Trophoblast cell (in vitro differentiated cells and primary cell): ENCODE measurements at regions not wholly inside any gene's neighbourhood (a gene's known extent, or its start where the extent isn't known, plus 50 kb on each side); places are given as distances from the start of the nearest gene placed in this dataset.

Experiments used
- DNase-seq, 2 donors: peaks; one replicate each; pipeline ENCODE4 v3.0.0-alpha.2; 2016
- H2AFZ ChIP-seq: 2 replicates; pipeline ENCODE4 v1.6.1; 2013; ENCODE audit warnings: low read length, moderate library complexity, mild to moderate bottlenecking; ENCODE audit not compliant: insufficient read depth, poor library complexity
- H2AK5ac ChIP-seq: 2 replicates; pipeline ENCODE4 v1.6.1; 2013; ENCODE audit warnings: mild to moderate bottlenecking, low read length
- H2BK120ac ChIP-seq: 2 replicates; pipeline ENCODE4 v1.6.1; 2013; ENCODE audit warnings: low read length, mild to moderate bottlenecking, moderate library complexity; ENCODE audit not compliant: insufficient read depth, poor library complexity
- H2BK12ac ChIP-seq: 2 replicates; pipeline ENCODE4 v1.6.1; 2013; ENCODE audit warnings: mild to moderate bottlenecking, low read length, moderate library complexity
- H2BK5ac ChIP-seq: 2 replicates; pipeline ENCODE4 v1.6.1; 2013; ENCODE audit warnings: low read length, low read depth, moderate library complexity, mild to moderate bottlenecking; ENCODE audit not compliant: poor library complexity
- H3K14ac ChIP-seq: 2 replicates; pipeline ENCODE4 v1.6.1; 2013; ENCODE audit warnings: mild to moderate bottlenecking, low read length
- H3K18ac ChIP-seq: 2 replicates; pipeline ENCODE4 v1.6.1; 2013; ENCODE audit warnings: mild to moderate bottlenecking, low read length
- H3K23ac ChIP-seq: 2 replicates; pipeline ENCODE4 v1.6.1; 2013; ENCODE audit warnings: low read length
- H3K27ac ChIP-seq: 2 replicates; pipeline ENCODE4 v1.5.1; 2013; ENCODE audit warnings: low read depth, mild to moderate bottlenecking, inconsistent platforms, low read length, moderate library complexity
- H3K27me3 ChIP-seq: 2 replicates; pipeline ENCODE4 v1.6.1; 2013; ENCODE audit warnings: inconsistent platforms, mild to moderate bottlenecking, low read length, moderate library complexity; ENCODE audit not compliant: insufficient read depth
- H3K36me3 ChIP-seq, 2 experiments: 1 replicate in 1 of 2; 2 replicates in 1 of 2; pipeline ENCODE4 v1.6.1; 2013; ENCODE audit warnings: low read length in 2 of 2, mild to moderate bottlenecking in 2 of 2, moderate library complexity in 1 of 2; ENCODE audit not compliant: insufficient read depth in 2 of 2, control insufficient read depth in 1 of 2
- H3K4ac ChIP-seq: 2 replicates; pipeline ENCODE4 v1.6.1; 2013; ENCODE audit warnings: low read depth, mild to moderate bottlenecking, low read length, moderate library complexity
- H3K4me1 ChIP-seq, 2 experiments: 1 replicate in 1 of 2; 2 replicates in 1 of 2; pipeline ENCODE4 v1.6.1; 2013; ENCODE audit warnings: low read length in 2 of 2, mild to moderate bottlenecking in 2 of 2, moderate library complexity in 1 of 2; ENCODE audit not compliant: insufficient read depth in 2 of 2, control insufficient read depth in 1 of 2
- H3K4me2 ChIP-seq: 2 replicates; pipeline ENCODE4 v1.6.1; 2013; ENCODE audit warnings: inconsistent platforms, mild to moderate bottlenecking, low read length, moderate library complexity
- H3K4me3 ChIP-seq: 2 replicates; pipeline ENCODE4 v1.5.1; 2013; ENCODE audit warnings: mild to moderate bottlenecking, low read depth, low read length, inconsistent platforms
- H3K79me1 ChIP-seq: one replicate; pipeline ENCODE4 v1.6.1; 2013; ENCODE audit warnings: low read length
- H3K79me2 ChIP-seq: 2 replicates; pipeline ENCODE4 v1.6.1; 2013; ENCODE audit warnings: low read length, mild to moderate bottlenecking; ENCODE audit not compliant: control insufficient read depth, insufficient read depth, poor library complexity
- H3K9ac ChIP-seq: 2 replicates; pipeline ENCODE4 v1.6.1; 2013; ENCODE audit warnings: mild to moderate bottlenecking, low read length
- H3K9me3 ChIP-seq: 2 replicates; pipeline ENCODE4 v1.6.1; 2013; ENCODE audit warnings: low read depth, mild to moderate bottlenecking, control low read depth, inconsistent platforms, low read length; ENCODE audit not compliant: insufficient read depth
- H4K12ac ChIP-seq: 2 replicates; pipeline ENCODE4 v1.6.1; 2013; ENCODE audit warnings: low read depth, mild to moderate bottlenecking, low read length, moderate library complexity
- H4K8ac ChIP-seq: 2 replicates; pipeline ENCODE4 v1.6.1; 2013; ENCODE audit warnings: low read depth, mild to moderate bottlenecking, low read length, moderate library complexity
- H4K91ac ChIP-seq: one replicate; pipeline ENCODE4 v1.6.1; 2013; ENCODE audit warnings: low read depth, mild to moderate bottlenecking, low read length, moderate library complexity
- WGBS: extraction: QIAGEN DNeasy Blood & Tissue Kit; methylation state at CpG from one replicate; pipeline ENCODE4 v1.1.7; 2013; ENCODE audit warnings: missing lambda C conversion rate; ENCODE audit not compliant: insufficient read length, insufficient coverage; ENCODE audit errors: extremely low coverage; 5-methylcytosine and 5-hydroxymethylcytosine counted together

DNA sequence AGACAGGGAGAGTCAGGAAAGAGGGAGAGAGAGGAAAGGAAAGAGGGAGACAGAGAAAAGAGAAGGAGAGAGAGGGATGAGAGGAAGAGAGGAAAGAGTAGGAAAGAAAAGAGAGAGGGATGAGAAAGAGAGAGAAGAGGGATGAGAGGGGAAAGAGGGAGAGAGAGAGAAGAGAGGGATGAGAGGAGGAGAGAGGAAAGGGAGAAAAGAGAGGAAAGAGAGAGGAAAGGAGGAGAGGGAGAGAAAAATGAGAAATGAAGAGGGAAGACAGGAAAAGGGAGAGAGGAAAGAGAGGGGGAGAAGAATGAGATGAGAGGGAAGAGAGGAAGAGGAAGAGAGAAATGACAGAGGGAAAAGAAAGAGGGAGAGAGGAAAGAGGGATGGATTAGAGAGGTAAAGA is 207.0 kb upstream of the SKOR2 start:
- Histone ChIP-seq H3K27me3 (no peaks in the 10 kb centered on the region), H3K9me3 (peaks cover 1% of the 10 kb centered on the region), H3K18ac (no peak overlapping the region), H2AFZ (no peak overlapping the region), H2AK5ac (no peak overlapping the region), H4K12ac (no peak overlapping the region), H4K91ac (no peak overlapping the region), H3K4me1 (no peaks in the 10 kb centered on the region), H3K79me1 (no peaks in the 10 kb centered on the region), H2BK12ac (no peak overlapping the region), H3K36me3 (no peaks in the 10 kb centered on the region), H3K23ac (no peak overlapping the region), H3K14ac (no peak overlapping the region), H4K8ac (no peak overlapping the region), H2BK5ac (no peak overlapping the region), H3K79me2 (no peaks in the 10 kb centered on the region), H3K4me2 (no peak overlapping the region), H3K9ac (no peak overlapping the region), H3K4me3 (no peak overlapping the region), H2BK120ac (no peak overlapping the region), H3K4ac (no peak overlapping the region), H3K27ac (no peak overlapping the region)
- no peak for DNase-seq

- no peaks in the 10 kb centered on the region for H3K4me1 ChIP-seq
- no peak for DNase-seq
- H3K4ac ChIP-seq = no peak overlapping the region
- no peaks in the 10 kb centered on the region for H3K27me3 ChIP-seq
- H2BK5ac ChIP-seq = no peak overlapping the region
- no CpG with 5 or more reads among the region's 1 CpG for WGBS
- no peak overlapping the region for H2AK5ac ChIP-seq
- peaks cover 1% of the 10 kb centered on the region for H3K9me3 ChIP-seq
- H4K91ac ChIP-seq = no peak overlapping the region
- no peaks in the 10 kb centered on the region for H3K36me3 ChIP-seq
- H3K4me3 ChIP-seq = no peak overlapping the region
- no peak overlapping the region for H4K12ac ChIP-seq
- H3K27ac ChIP-seq = no peak overlapping the region
- no peak overlapping the region for H3K14ac ChIP-seq
- no peak overlapping the region for H3K23ac ChIP-seq
- H2AFZ ChIP-seq = no peak overlapping the region
- no peaks in the 10 kb centered on the region for H3K79me2 ChIP-seq
- no peak overlapping the region for H3K9ac ChIP-seq
- no peaks in the 10 kb centered on the region for H3K79me1 ChIP-seq
- H2BK120ac ChIP-seq = no peak overlapping the region
- no peak overlapping the region for H3K18ac ChIP-seq
- H4K8ac ChIP-seq = no peak overlapping the region
- no peak overlapping the region for H3K4me2 ChIP-seq
- H2BK12ac ChIP-seq = no peak overlapping the region
Measured at GRCh38 chr18:47457614-47458013, 206.2 kb upstream of the SKOR2 start.

GRCh38 chr18:47453038-47453437 is 201.6 kb upstream of the SKOR2 start:
- no peak overlapping the region for H3K27ac ChIP-seq
- no peak overlapping the region for H2AK5ac ChIP-seq
- no peak overlapping the region for H2BK12ac ChIP-seq
- H4K8ac ChIP-seq = no peak overlapping the region
- no peak overlapping the region for H2BK5ac ChIP-seq
- H3K36me3 ChIP-seq = no peaks in the 10 kb centered on the region
- no peak overlapping the region for H3K14ac ChIP-seq
- DNase-seq = no peak
- H4K12ac ChIP-seq = no peak overlapping the region
- no peaks in the 10 kb centered on the region for H3K79me2 ChIP-seq
- no peaks in the 10 kb centered on the region for H3K27me3 ChIP-seq
- no peak overlapping the region for H3K9ac ChIP-seq
- H4K91ac ChIP-seq = no peak overlapping the region
- H2AFZ ChIP-seq = no peak overlapping the region
- H3K79me1 ChIP-seq = no peaks in the 10 kb centered on the region
- H3K18ac ChIP-seq = no peak overlapping the region
- H3K4ac ChIP-seq = no peak overlapping the region
- no peak overlapping the region for H3K23ac ChIP-seq
- H3K4me1 ChIP-seq = no peaks in the 10 kb centered on the region
- H3K9me3 ChIP-seq = no peaks in the 10 kb centered on the region
- no peak overlapping the region for H3K4me3 ChIP-seq
- WGBS = no CpG with 5 or more reads among the region's 4 CpGs
- H3K4me2 ChIP-seq = no peak overlapping the region
- no peak overlapping the region for H2BK120ac ChIP-seq

DNA sequence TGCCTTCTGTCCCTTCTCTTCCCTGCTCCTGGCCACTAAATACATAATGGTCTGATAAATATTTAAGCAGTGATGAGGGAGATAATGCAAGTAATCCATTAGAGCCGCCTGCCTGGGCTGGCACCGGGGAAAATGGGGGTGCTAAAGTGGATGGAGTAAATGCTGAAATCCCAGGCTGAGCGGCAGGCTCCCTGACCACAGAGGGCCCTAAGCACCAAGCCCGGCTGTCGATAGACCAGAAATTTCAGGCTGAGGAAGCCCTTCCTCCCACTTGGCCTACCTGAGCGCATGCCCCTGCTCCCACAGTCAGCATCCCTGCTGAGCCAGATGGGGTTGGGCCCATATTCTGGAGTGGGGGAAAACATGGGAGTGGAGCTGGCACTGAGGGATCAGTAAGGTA is 197.5 kb upstream of the SKOR2 start:
- no peaks in the 10 kb centered on the region for H3K79me2 ChIP-seq
- DNase-seq = no peak
- H3K9ac ChIP-seq = no peak overlapping the region
- H3K4ac ChIP-seq = no peak overlapping the region
- no peaks in the 10 kb centered on the region for H3K27me3 ChIP-seq
- no peaks in the 10 kb centered on the region for H3K4me1 ChIP-seq
- H4K12ac ChIP-seq = no peak overlapping the region
- no peak overlapping the region for H3K18ac ChIP-seq
- no CpG with 5 or more reads among the region's 6 CpGs for WGBS
- no peak overlapping the region for H2AFZ ChIP-seq
- H4K8ac ChIP-seq = no peak overlapping the region
- no peak overlapping the region for H2BK120ac ChIP-seq
- H2BK5ac ChIP-seq = no peak overlapping the region
- H3K9me3 ChIP-seq = peaks cover 4% of the 10 kb centered on the region
- no peak overlapping the region for H3K23ac ChIP-seq
- no peak overlapping the region for H3K4me2 ChIP-seq
- H2BK12ac ChIP-seq = no peak overlapping the region
- H3K36me3 ChIP-seq = no peaks in the 10 kb centered on the region
- H2AK5ac ChIP-seq = no peak overlapping the region
- no peaks in the 10 kb centered on the region for H3K79me1 ChIP-seq
- no peak overlapping the region for H4K91ac ChIP-seq
- no peak overlapping the region for H3K27ac ChIP-seq
- no peak overlapping the region for H3K4me3 ChIP-seq
- H3K14ac ChIP-seq = no peak overlapping the region

DNA sequence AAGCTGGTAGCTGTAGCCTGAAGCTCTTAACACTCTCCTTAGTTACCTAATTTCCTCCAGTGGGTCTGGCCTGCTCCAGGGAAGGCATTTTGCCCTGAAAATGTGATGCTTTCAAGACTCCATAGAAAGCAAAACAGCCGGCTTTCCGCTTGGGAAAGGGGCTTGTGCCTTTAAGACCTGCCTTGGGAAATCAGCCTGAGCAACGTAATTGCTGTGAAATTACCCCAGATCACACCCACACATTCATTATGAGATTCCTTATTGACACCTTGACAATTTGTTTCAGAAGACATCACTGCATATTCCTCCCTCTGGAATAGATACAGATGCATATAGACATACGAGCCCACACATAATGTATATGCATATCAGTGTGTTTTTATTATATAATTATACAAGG is 190.5 kb upstream of the SKOR2 start:
- Histone ChIP-seq H2BK12ac (no peak overlapping the region), H3K27me3 (no peaks in the 10 kb centered on the region), H4K12ac (no peak overlapping the region), H3K79me2 (no peaks in the 10 kb centered on the region), H4K8ac (no peak overlapping the region), H3K36me3 (no peaks in the 10 kb centered on the region), H3K4me2 (no peak overlapping the region), H3K18ac (no peak overlapping the region), H3K9ac (no peak overlapping the region), H3K4me3 (no peak overlapping the region), H2BK120ac (no peak overlapping the region), H3K4me1 (no peaks in the 10 kb centered on the region), H3K14ac (no peak overlapping the region), H2BK5ac (no peak overlapping the region), H3K4ac (no peak overlapping the region), H3K23ac (no peak overlapping the region), H3K79me1 (no peaks in the 10 kb centered on the region), H2AK5ac (no peak overlapping the region), H3K27ac (no peak overlapping the region), H2AFZ (no peak overlapping the region), H4K91ac (no peak overlapping the region), H3K9me3 (peaks cover 6% of the 10 kb centered on the region)
- no peak for DNase-seq
- no CpG with 5 or more reads among the region's 4 CpGs for WGBS
